ENCODE measurements at regions not wholly inside any gene's neighbourhood (a gene's known extent, or its start where the extent isn't known, plus 50 kb on each side); places are given as distances from the start of the nearest gene placed in this dataset.

GRCh38 chr2:147382322-147382948, 462.4 kb upstream of the ACVR2A start:
- no peak for DNase-seq (ENCODE audit: low read depth in 1 of 2, low spot score in 1 of 2)

GRCh38 chr2:147378403-147378802, 466.4 kb upstream of the ACVR2A start:
- no peak overlapping the region for H3K27ac ChIP-seq (replicated peaks)
- TF ChIP-seq CTCF (IDR thresholded peaks at IDR 0.05; ENCODE audit: insufficient read depth, low read length) (no peak), POLR2AphosphoS5 (IDR thresholded peaks at IDR 0.05; ENCODE audit: low read depth) (no peak), GABPA (IDR thresholded peaks at IDR 0.05; ENCODE audit: low read depth) (no peak), REST (IDR thresholded peaks at IDR 0.05; ENCODE audit: insufficient replicate concordance, low read depth) (no peak), SPI1 (IDR thresholded peaks at IDR 0.05; ENCODE audit: borderline replicate concordance, low read depth) (no peak)
- no peaks in the 10 kb centered on the region for H3K27me3 ChIP-seq (ENCODE audit: insufficient read depth, poor library complexity, severe bottlenecking)
- no peak for DNase-seq (ENCODE audit: low read depth in 1 of 2, low spot score in 1 of 2)
- H3K4me3 ChIP-seq (replicated peaks; ENCODE audit: insufficient read depth, low read length): no peak overlapping the region

More at GRCh38 chr2:147382322-147382948, 462.4 kb upstream of the ACVR2A start:
- H3K4me3 ChIP-seq (replicated peaks; ENCODE audit: insufficient read depth, low read length): no peak overlapping the region
- no peak overlapping the region for H3K27ac ChIP-seq (replicated peaks)
- TF ChIP-seq SPI1 (IDR thresholded peaks at IDR 0.05; ENCODE audit: borderline replicate concordance, low read depth): no peak
- no peak for TF ChIP-seq GABPA (IDR thresholded peaks at IDR 0.05; ENCODE audit: low read depth)
- no peak for TF ChIP-seq CTCF (IDR thresholded peaks at IDR 0.05; ENCODE audit: insufficient read depth, low read length)
- no peak for TF ChIP-seq POLR2AphosphoS5 (IDR thresholded peaks at IDR 0.05; ENCODE audit: low read depth)
- H3K27me3 ChIP-seq (ENCODE audit: insufficient read depth, poor library complexity, severe bottlenecking): no peaks in the 10 kb centered on the region

- TF ChIP-seq REST (IDR thresholded peaks at IDR 0.05; ENCODE audit: insufficient replicate concordance, low read depth) (no peak), GABPA (IDR thresholded peaks at IDR 0.05; ENCODE audit: low read depth) (no peak), CTCF (IDR thresholded peaks at IDR 0.05; ENCODE audit: insufficient read depth, low read length) (no peak), POLR2AphosphoS5 (IDR thresholded peaks at IDR 0.05; ENCODE audit: low read depth) (no peak), SPI1 (IDR thresholded peaks at IDR 0.05; ENCODE audit: borderline replicate concordance, low read depth) (no peak)
- no peaks in the 10 kb centered on the region for H3K27me3 ChIP-seq (ENCODE audit: insufficient read depth, poor library complexity, severe bottlenecking)
- H3K4me3 ChIP-seq (replicated peaks; ENCODE audit: insufficient read depth, low read length): no peak overlapping the region
- no peak overlapping the region for H3K27ac ChIP-seq (replicated peaks)
- DNase-seq (ENCODE audit: low read depth in 1 of 2, low spot score in 1 of 2): no peak
Measured at GRCh38 chr2:147375073-147375472, 469.8 kb upstream of the ACVR2A start.

- H3K27me3 ChIP-seq (ENCODE audit: insufficient read depth, poor library complexity, severe bottlenecking): no peaks in the 10 kb centered on the region
- no peak overlapping the region for H3K27ac ChIP-seq (replicated peaks)
- DNase-seq (ENCODE audit: low read depth in 1 of 2, low spot score in 1 of 2): no peak
- TF ChIP-seq GABPA (IDR thresholded peaks at IDR 0.05; ENCODE audit: low read depth): no peak
- no peak for TF ChIP-seq POLR2AphosphoS5 (IDR thresholded peaks at IDR 0.05; ENCODE audit: low read depth)
- no peak for TF ChIP-seq REST (IDR thresholded peaks at IDR 0.05; ENCODE audit: insufficient replicate concordance, low read depth)
- TF ChIP-seq CTCF (IDR thresholded peaks at IDR 0.05; ENCODE audit: insufficient read depth, low read length): no peak
- TF ChIP-seq SPI1 (IDR thresholded peaks at IDR 0.05; ENCODE audit: borderline replicate concordance, low read depth): no peak
- H3K4me3 ChIP-seq (replicated peaks; ENCODE audit: insufficient read depth, low read length): no peak overlapping the region
Measured at GRCh38 chr2:147374423-147374811, 470.4 kb upstream of the ACVR2A start.

All from HL-60 (cell line).